ENCODE measurements at regions not wholly inside any gene's neighbourhood (a gene's known extent, or its start where the extent isn't known, plus 50 kb on each side); places are given as distances from the start of the nearest gene placed in this dataset.

DNA sequence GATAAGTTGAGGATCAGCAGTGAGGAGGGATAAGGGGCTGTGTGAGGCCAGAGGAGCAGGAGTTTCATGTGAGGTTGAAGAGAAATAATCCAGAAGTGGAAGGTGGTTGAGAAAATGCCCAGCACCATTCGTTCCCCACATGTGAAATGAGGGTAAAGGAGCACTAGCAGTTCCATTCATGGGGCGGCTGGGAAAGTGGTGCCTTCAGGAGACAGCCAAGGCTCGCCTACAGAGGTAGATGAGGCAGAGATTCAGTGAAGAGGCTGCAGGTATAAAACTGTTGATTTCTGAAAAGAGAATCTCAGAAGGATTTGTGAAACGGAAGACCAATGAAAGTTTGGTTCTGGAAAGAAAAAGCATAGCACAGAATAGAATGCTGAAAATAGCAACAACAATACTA lies 272.6 kb downstream of the MSX2 start:
- TF ChIP-seq, protein P1, sequence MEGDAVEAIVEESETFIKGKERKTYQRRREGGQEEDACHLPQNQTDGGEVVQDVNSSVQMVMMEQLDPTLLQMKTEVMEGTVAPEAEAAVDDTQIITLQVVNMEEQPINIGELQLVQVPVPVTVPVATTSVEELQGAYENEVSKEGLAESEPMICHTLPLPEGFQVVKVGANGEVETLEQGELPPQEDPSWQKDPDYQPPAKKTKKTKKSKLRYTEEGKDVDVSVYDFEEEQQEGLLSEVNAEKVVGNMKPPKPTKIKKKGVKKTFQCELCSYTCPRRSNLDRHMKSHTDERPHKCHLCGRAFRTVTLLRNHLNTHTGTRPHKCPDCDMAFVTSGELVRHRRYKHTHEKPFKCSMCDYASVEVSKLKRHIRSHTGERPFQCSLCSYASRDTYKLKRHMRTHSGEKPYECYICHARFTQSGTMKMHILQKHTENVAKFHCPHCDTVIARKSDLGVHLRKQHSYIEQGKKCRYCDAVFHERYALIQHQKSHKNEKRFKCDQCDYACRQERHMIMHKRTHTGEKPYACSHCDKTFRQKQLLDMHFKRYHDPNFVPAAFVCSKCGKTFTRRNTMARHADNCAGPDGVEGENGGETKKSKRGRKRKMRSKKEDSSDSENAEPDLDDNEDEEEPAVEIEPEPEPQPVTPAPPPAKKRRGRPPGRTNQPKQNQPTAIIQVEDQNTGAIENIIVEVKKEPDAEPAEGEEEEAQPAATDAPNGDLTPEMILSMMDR (IDR thresholded peaks at IDR 0.05) = no peak
- TF ChIP-seq POLR2A (IDR thresholded peaks at IDR 0.05) = no peak

Measured in right lobe of liver (tissue), 4 donors.